Breast epithelium (tissue), 3 donors: ENCODE measurements at regions not wholly inside any gene's neighbourhood (a gene's known extent, or its start where the extent isn't known, plus 50 kb on each side); places are given as distances from the start of the nearest gene placed in this dataset.

Experiments
- POLR2A ChIP-seq: fragments of 450-650 bp; IDR thresholded peaks from one replicate; pipeline ENCODE4 v1.6.1; 2016; ENCODE audit warnings: antibody characterized with exemption, mild to moderate bottlenecking, moderate library complexity
- POLR2AphosphoS5 ChIP-seq, 3 donors: sonication (generic); formaldehyde crosslinking; IDR thresholded peaks; one replicate each; pipeline ENCODE4 v1.6.1; 2017; ENCODE audit warnings: antibody characterized with exemption in 3 of 3

GRCh38 chr2:183264890-183265535 is 140.8 kb downstream of the NUP35 start:
- TF ChIP-seq POLR2AphosphoS5 (IDR thresholded peaks at IDR 0.05) (no peak), POLR2A (no peak)
